ENCODE measurements at regions not wholly inside any gene's neighbourhood (a gene's known extent, or its start where the extent isn't known, plus 50 kb on each side); places are given as distances from the start of the nearest gene placed in this dataset.

GRCh38 chr2:10990561-10991111, 78.9 kb downstream of the KCNF1 start (continued):
- TF ChIP-seq CHD7 (IDR thresholded peaks at IDR 0.05; ENCODE audit: insufficient replicate concordance, low read length) (no peak), CHD1 (IDR thresholded peaks at IDR 0.05; ENCODE audit: low read depth, low read length) (no peak), TAF7 (optimal IDR thresholded peaks at IDR 0.05; ENCODE audit: borderline replicate concordance, low read depth, low read length) (no peak), ASH2L (IDR thresholded peaks at IDR 0.05; ENCODE audit: low read length) (no peak), BCL11A (IDR thresholded peaks at IDR 0.05; ENCODE audit: low read depth in 2 of 2, low read length in 2 of 2) (no peak), CREB1 (IDR thresholded peaks at IDR 0.05) (no peak), POLR2A (IDR thresholded peaks at IDR 0.05; ENCODE audit: control extremely low read depth in 1 of 2, low read depth in 2 of 2, low read length in 2 of 2) (no peak)

Data from H1 (cell line).